Thyroid gland (tissue), 4 donors: ENCODE measurements at regions not wholly inside any gene's neighbourhood (a gene's known extent, or its start where the extent isn't known, plus 50 kb on each side); places are given as distances from the start of the nearest gene placed in this dataset.

ENCODE experiments used
- POLR2A ChIP-seq, 2 donors: fragments of 450-650 bp; IDR thresholded peaks; one replicate each; pipeline ENCODE4 v1.6.1; 2017; ENCODE audit warnings: antibody characterized with exemption in 2 of 2, mild to moderate bottlenecking in 2 of 2, moderate library complexity in 1 of 2
- TF ChIP-seq, protein P1 (sequence below), 6 experiments: fragments of 200-600 bp in 3 of 6; fragments of 450-650 bp in 3 of 6; sonication (generic) in 3 of 6; IDR thresholded peaks; one replicate each; pipeline ENCODE4 v1.5.1; 2016 to 2019; ENCODE audit warnings: antibody characterized with exemption in 6 of 6, mild to moderate bottlenecking in 2 of 6, inconsistent platforms in 1 of 6, moderate library complexity in 1 of 6

DNA sequence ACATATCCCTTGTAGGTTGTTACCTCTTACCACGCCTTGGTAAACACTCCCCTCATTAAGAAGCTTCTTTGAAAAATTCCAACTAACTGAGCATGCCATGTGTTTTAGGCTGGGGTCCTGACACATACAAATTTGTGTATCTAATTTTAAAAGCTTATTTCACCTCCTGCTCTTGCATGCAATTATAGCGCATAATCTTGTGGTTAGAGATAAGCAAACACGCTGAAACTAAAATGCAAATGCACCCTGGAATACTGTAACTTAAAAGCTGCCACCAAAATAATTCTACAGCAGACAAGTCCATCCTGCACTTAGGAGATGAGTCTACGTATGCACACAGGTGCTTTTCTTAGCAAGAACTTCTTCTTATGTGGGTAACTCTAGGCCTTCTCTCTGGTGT lies 990.2 kb downstream of the TSN start:
- TF ChIP-seq, protein P1, sequence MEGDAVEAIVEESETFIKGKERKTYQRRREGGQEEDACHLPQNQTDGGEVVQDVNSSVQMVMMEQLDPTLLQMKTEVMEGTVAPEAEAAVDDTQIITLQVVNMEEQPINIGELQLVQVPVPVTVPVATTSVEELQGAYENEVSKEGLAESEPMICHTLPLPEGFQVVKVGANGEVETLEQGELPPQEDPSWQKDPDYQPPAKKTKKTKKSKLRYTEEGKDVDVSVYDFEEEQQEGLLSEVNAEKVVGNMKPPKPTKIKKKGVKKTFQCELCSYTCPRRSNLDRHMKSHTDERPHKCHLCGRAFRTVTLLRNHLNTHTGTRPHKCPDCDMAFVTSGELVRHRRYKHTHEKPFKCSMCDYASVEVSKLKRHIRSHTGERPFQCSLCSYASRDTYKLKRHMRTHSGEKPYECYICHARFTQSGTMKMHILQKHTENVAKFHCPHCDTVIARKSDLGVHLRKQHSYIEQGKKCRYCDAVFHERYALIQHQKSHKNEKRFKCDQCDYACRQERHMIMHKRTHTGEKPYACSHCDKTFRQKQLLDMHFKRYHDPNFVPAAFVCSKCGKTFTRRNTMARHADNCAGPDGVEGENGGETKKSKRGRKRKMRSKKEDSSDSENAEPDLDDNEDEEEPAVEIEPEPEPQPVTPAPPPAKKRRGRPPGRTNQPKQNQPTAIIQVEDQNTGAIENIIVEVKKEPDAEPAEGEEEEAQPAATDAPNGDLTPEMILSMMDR (IDR thresholded peaks at IDR 0.05) = no peak
- no peak for TF ChIP-seq POLR2A (IDR thresholded peaks at IDR 0.05)
